Superior temporal gyrus (tissue), 1 donor: ENCODE measurements at regions not wholly inside any gene's neighbourhood (a gene's known extent, or its start where the extent isn't known, plus 50 kb on each side); places are given as distances from the start of the nearest gene placed in this dataset.

ENCODE experiments used
- DNase-seq: peaks from one replicate; pipeline ENCODE4 v3.0.0-alpha.2; 2016; ENCODE audit errors: extremely low spot score

GRCh38 chr6:138607478-138608433 is 108.5 kb upstream of the NHSL1 start:
- DNase-seq: no peak

- DNase-seq: no peak
These were observed 109.6 kb upstream of the NHSL1 start for GRCh38 chr6:138608896-138609295.

- DNase-seq: no peak
These were observed 110.6 kb upstream of the NHSL1 start for GRCh38 chr6:138609801-138610430.

DNA sequence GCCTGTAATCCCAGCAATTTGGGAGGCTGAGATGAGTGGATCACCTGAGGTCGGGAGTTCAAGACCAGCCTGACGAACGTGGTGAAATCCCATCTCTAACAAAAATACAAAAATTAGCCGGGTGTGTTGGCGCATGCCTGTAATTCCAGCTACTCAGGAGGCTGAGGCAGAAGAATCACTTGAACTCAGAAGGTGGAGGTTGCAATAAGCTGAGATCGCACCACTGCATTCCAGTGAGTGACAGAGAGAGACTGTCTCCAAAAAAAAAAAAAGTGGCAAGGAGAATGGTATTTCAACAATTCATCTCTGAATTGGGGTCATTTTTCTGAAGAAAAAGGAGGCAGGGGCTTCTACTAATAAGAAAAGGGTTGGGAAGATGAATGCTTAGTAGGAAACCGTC is 111.5 kb upstream of the NHSL1 start:
- DNase-seq: no peak

GRCh38 chr6:138614151-138614550 is 114.9 kb upstream of the NHSL1 start:
- no peak for DNase-seq

- DNase-seq: no peak
These were observed 118.9 kb upstream of the NHSL1 start for GRCh38 chr6:138618168-138618567.

- no peak for DNase-seq
These were observed 121.3 kb upstream of the NHSL1 start for GRCh38 chr6:138620630-138621029.

DNA sequence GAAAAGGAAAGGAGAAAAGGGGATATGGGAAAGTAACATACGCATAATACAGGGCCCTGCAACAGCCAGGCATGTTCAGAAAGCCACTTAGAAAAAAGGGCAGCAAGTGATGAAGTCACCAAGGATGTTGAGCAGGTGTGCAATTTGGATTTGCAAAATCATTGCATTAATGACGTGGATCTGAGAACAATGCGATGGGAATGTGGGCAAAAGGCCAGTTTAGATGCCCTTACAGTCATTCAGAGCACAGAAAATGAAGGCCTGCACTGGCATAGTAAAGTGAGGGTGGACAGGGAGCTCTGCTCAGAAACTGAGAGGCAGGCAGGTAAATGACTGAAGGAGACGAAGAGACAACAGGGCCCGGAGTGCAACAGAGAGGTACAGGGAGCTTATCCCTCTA is 123.7 kb upstream of the NHSL1 start:
- no peak for DNase-seq

DNA sequence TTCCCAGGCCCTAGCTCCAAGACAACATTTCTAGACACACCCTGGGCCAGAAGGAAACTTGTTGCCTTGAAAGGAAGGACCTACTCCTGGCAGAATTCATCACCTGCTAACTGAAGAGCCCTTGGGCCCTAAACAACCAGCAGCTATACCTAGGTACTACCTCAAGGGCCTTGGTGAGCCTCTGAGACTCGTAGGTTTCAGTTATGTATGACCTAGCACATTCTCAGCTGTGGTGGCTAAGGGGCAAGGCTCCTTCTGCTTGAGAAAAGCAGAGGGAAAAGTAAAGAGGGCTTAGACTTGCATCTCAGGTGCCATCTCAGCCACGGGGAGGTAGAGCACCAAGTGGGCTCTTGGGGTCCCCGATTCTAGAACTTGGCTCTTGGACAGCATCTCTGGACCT is 132.3 kb upstream of the NHSL1 start:
- DNase-seq: no peak

DNA sequence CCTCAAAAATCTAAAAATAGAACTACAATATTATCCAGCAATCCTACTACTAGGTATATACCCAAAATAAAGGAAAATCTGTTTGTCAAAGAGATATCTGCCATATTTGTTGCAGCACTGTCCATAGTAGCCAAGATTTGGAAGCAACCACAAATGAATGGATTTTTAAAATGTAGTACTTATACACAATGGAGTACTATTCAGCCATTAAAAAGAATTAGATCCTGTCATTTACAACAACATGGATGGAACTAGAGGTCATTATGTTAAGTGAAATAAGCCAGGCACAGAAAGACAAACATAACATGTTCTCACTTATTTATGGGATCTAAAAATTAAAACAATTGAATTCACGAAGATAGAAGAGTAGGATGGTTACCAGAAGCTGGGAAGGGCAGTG is 135.7 kb upstream of the CCDC28A start:
- no peak for DNase-seq

- DNase-seq: no peak
These were observed 135.0 kb upstream of the CCDC28A start for GRCh38 chr6:138638604-138639003.

DNA sequence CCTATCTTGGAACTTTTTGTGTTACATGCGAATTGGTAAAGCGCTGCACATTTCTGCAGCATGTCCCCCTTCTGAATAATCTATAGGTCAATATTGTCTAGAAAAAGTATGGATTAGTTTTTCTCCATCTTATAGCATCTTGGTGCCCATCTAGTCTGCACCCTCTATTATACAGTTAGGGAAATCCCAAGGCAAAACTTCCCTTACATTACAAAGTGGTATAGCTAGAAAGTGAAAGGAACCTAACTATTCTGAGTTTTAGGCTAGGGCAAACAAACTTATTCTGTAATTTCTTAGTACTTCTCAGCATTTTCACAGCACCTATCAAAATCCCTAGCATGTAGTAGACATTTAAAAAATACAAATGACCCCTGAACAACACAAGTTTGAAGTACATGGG is 133.5 kb upstream of the CCDC28A start:
- no peak for DNase-seq

DNA sequence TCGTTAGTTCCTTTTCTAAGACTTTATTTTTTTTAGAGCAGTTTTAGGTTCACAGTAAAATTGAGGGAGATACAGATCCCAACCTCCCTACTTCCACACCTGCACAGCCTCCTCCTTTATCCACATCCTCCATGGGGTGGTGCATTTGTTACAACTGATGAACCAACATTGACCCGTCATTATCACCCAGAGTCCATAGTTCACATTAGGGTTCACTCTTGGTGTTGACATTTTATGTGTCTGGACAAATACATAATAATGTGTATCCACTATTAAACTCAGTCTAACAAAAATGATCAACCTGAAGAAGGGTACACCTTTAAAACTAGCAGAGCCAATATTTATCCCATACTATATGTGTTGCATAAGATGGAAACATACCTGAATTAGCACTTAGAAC is 130.4 kb upstream of the CCDC28A start:
- DNase-seq: no peak

DNA sequence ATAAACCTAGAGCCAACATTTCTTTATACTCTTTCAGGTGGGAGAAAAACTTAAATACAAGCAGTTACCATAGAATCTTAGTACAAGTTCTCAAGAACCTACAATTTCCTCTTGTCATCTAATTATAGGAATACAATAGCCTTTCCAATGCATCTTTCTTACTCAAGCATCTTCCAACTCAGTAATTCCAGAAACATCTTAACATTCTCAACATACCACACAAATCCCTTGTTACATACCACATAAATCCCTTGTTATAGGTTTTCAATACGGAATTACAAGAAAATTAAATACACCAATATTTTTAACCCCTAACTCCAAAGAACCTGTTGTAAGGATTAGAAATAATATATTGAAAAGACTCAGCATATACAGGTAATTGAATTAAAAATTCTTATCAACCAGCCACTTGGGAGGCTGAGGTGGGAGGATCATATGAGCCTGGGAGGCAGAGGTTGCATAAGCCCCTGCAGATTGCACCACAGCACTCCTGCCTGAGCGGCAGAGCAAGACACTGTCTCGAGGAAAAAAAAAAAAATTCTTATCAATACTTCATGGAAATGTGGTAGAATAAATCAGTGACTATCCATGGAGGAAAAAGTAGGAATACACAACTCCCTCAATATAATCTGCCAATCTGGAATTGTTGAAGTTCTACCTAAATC is 127.5 kb upstream of the CCDC28A start:
- no peak for DNase-seq

GRCh38 chr6:138647006-138647405 is 126.6 kb upstream of the CCDC28A start:
- DNase-seq: no peak

DNA sequence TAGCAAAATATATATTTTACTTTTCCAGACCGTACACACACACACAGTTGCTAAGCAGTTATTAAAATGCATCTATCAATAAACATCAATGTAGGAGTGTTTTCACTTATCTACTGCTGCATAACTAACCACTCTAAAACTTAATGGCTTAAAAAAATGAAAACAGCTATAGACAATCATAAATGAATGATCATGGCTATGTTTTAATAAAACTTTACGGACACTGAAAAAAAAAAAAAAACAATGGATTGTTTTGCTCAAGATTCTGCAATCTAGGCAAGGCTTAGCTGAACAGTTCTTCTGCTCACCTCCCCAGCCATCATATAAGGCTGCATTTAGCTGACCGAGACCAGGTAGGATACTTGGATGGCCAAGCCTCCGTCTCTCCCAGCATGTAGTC is 125.4 kb upstream of the CCDC28A start:
- no peak for DNase-seq

DNA sequence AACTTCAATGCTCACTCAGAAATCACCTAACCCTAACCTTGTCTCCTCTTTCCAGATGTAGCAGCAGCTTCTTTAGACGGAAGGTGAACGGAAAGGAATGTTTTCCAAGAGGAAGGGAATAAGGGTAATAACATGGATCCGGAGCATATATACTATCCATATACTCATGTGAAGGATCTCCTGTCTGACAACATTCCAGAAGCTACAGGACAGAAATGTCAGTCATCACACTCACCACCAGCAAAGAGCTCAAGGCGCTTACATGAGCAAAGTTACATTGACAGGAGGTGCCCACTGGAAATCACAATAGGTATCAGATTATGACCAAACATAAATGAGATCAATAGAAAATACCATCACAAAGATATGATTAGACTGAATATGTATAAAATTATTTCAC is 122.1 kb upstream of the CCDC28A start:
- no peak for DNase-seq

- no peak for DNase-seq
These were observed 120.7 kb upstream of the CCDC28A start for GRCh38 chr6:138652824-138653223.

DNA sequence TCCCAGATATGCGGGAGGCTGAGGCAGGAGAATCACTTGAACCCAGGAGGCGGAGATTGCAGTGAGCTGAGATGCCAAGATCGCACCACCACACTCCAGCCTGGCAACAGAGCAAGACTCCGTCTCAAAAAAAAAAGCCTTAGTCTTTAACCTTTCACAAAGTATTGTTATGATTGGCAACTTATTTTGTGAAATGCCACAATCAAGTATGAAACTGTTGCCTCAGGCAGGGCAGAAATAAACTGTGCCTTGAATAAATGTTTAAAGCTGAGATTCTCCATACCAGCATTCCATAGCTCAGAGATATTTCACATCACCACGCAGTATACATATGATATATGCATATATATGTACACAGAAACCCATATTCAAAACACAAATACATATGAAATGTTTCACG is 120.1 kb upstream of the CCDC28A start:
- no peak for DNase-seq

DNA sequence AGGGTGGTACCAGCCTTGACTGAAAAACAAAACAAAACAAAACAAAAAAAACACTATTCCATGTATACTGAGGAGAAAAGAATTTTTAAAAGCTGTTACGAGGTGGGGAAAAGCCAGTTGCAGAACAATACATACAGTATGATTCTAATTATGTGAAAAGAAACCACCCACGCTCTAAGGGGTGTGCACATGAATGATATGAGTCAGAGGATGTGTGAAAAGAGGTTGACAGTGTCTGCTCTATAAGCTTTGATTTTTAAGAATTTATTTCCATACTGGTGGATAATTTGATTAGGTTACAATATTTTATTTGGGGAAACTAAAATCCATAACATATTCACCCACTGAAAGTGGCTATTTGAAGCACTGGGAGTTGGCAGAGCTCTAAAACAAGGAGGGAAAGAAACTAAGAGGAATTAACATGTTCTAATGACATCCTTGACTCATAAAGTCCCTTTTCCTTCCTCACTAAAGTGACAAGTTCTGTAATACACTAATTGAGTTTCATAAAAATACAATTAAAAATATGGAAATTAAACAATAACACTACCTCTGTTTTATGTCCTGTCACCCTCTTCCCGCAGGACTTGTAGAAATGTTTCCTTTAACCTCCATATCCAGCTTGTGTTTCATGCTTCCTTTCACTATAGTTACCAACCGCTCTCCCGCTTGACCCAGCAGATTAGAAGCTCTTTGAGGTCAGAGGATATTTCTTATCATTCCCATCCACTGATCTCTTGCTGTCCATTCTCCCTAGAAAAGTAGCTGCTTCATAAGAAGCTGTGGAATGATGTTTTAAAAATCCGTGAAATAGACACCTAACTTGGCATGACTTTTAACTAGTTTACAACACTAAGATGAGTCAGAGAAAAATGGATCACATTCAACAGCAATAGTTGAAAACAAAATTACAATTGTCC is 118.6 kb upstream of the CCDC28A start:
- no peak for DNase-seq

DNA sequence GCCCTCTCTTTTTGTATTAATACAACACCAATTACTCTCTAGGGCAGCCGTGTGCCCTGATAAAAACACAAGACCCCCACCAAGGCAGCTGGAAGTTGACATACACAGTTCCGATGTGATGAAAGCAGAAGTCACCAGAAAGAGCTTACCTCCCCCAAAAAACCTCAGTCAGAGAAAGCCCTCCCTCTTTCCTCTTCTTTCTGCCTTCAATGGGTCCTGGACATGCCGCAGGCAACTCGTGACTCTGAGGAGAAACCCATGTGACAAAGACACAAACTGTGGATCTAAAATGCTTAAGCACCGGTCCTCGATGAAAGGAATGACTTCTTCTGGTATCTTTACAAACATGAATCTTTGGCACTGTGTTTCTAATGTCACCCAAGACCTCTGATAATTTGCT is 117.7 kb upstream of the CCDC28A start:
- no peak for DNase-seq
